ENCODE measurements at regions not wholly inside any gene's neighbourhood (a gene's known extent, or its start where the extent isn't known, plus 50 kb on each side); places are given as distances from the start of the nearest gene placed in this dataset.

- TF ChIP-seq POLR2A (IDR thresholded peaks at IDR 0.05) (no peak), CTCF (IDR thresholded peaks at IDR 0.05) (no peak), POLR2AphosphoS5 (IDR thresholded peaks at IDR 0.05) (no peak)
Measured at GRCh38 chr4:30208731-30209435, 511.3 kb upstream of the PCDH7 start.
